IMR-90 (cell line): ENCODE measurements at regions not wholly inside any gene's neighbourhood (a gene's known extent, or its start where the extent isn't known, plus 50 kb on each side); places are given as distances from the start of the nearest gene placed in this dataset.

Experiments used
- ATAC-seq: fragments of 200-7000 bp; cut with Tn5 transposase; 2 replicates; pipeline ENCODE4 v1.9.1; 2020; ENCODE audit warnings: low read depth, mild to moderate bottlenecking, moderate library complexity
- BruUV-seq: library from RNA; stranded (reverse); fragments of 400-500 nt; replicated peaks from 2 replicates; lab custom pipeline; 2021; lab: Mats Ljungman, UMichigan
- CTCF ChIA-PET: fragments of 300-600 bp; formaldehyde crosslinking; extraction: SDS; loops from one replicate; lab custom pipeline; 2021; ENCODE audit warnings: antibody characterized with exemption; lab: Yijun Ruan, JAX
- POLR2A ChIA-PET: fragments of 300-600 bp; sonication (Branson Sonifier 250); formaldehyde crosslinking; loops from one replicate; lab custom pipeline; 2022; ENCODE audit warnings: antibody characterized with exemption; ENCODE audit not compliant: unreplicated experiment; lab: Charles Lee
- DNase-seq: peaks from one replicate; pipeline ENCODE4 v3.0.0; 2013
- H2AFZ ChIP-seq: replicated peaks from 2 replicates; pipeline ENCODE3; 2013; ENCODE audit warnings: low read length, mild to moderate bottlenecking; ENCODE audit not compliant: poor library complexity
- H2AK5ac ChIP-seq: 2 replicates; pipeline ENCODE4 v1.6.1; 2013; ENCODE audit warnings: low read depth, low read length, inconsistent platforms
- H2AK9ac ChIP-seq: replicated peaks from 2 replicates; pipeline ENCODE3; 2013; ENCODE audit warnings: mild to moderate bottlenecking, low read depth, low read length, moderate library complexity; ENCODE audit not compliant: poor library complexity
- H2BK120ac ChIP-seq: 2 replicates; pipeline ENCODE4 v1.6.1; 2013; ENCODE audit warnings: low read depth, low read length, inconsistent platforms
- H2BK15ac ChIP-seq: 3 replicates; pipeline ENCODE4 v1.6.1; 2013; ENCODE audit warnings: low read depth, low read length, inconsistent platforms
- H2BK20ac ChIP-seq: 2 replicates; pipeline ENCODE4 v1.6.1; 2013; ENCODE audit warnings: low read depth, mild to moderate bottlenecking, inconsistent platforms, low read length, moderate library complexity
- H2BK5ac ChIP-seq: 2 replicates; pipeline ENCODE4 v1.6.1; 2013; ENCODE audit warnings: mild to moderate bottlenecking, low read depth, low read length, inconsistent platforms; ENCODE audit not compliant: poor library complexity, severe bottlenecking
- H3K14ac ChIP-seq: replicated peaks from 2 replicates; pipeline ENCODE4 v1.6.1; 2013; ENCODE audit warnings: low read depth, low read length, inconsistent platforms
- H3K18ac ChIP-seq: 2 replicates; pipeline ENCODE4 v1.6.1; 2013; ENCODE audit warnings: low read depth, low read length, control low read depth
- H3K23ac ChIP-seq: 2 replicates; pipeline ENCODE4 v1.6.1; 2013; ENCODE audit warnings: low read depth, low read length, inconsistent platforms
- H3K27ac ChIP-seq: 2 replicates; pipeline ENCODE4 v1.5.1; 2013; ENCODE audit warnings: mild to moderate bottlenecking, control low read depth, low read length; ENCODE audit not compliant: insufficient read depth
- H3K27me3 ChIP-seq: 2 replicates; pipeline ENCODE4 v1.6.1; 2013; ENCODE audit warnings: low read length; ENCODE audit not compliant: control insufficient read depth, insufficient read depth
- H3K36me3 ChIP-seq: 2 replicates; pipeline ENCODE4 v1.6.1; 2013; ENCODE audit warnings: low read length, mixed read lengths; ENCODE audit not compliant: control insufficient read depth, insufficient read depth
- H3K4ac ChIP-seq: 2 replicates; pipeline ENCODE4 v1.6.1; 2013; ENCODE audit warnings: low read depth, low read length, inconsistent platforms
- H3K4me1 ChIP-seq: 2 replicates; pipeline ENCODE4 v1.6.1; 2013; ENCODE audit warnings: low read length, mixed read lengths; ENCODE audit not compliant: control insufficient read depth, insufficient read depth
- H3K4me2 ChIP-seq: 2 replicates; pipeline ENCODE4 v1.6.1; 2013; ENCODE audit warnings: low read depth, mild to moderate bottlenecking, control low read depth, low read length, moderate library complexity
- H3K4me3 ChIP-seq: 2 replicates; pipeline ENCODE4 v1.5.1; 2013; ENCODE audit warnings: low read depth, mild to moderate bottlenecking, control low read depth, low read length, moderate library complexity; ENCODE audit not compliant: insufficient read depth
- H3K56ac ChIP-seq: 2 replicates; pipeline ENCODE4 v1.6.1; 2013; ENCODE audit warnings: low read length, inconsistent platforms; ENCODE audit not compliant: insufficient read depth; ENCODE audit errors: extremely low read depth
- H3K79me1 ChIP-seq, 2 experiments: 2 replicates each; pipeline ENCODE4 v1.6.1; 2013; ENCODE audit warnings: low read length in 2 of 2, inconsistent platforms in 1 of 2, low read depth in 1 of 2
- H3K9ac ChIP-seq: 2 replicates; pipeline ENCODE4 v1.6.1; 2013; ENCODE audit warnings: low read depth, low read length, control low read depth
- H3K9me1 ChIP-seq: 2 replicates; pipeline ENCODE4 v1.6.1; 2013; ENCODE audit warnings: low read length, inconsistent platforms; ENCODE audit not compliant: insufficient read depth
- H3K9me3 ChIP-seq: 2 replicates; pipeline ENCODE4 v1.6.1; 2013; ENCODE audit warnings: low read length; ENCODE audit not compliant: control insufficient read depth, insufficient read depth
- H4K20me1 ChIP-seq: 2 replicates; pipeline ENCODE4 v1.6.1; 2013; ENCODE audit warnings: low read length, inconsistent platforms; ENCODE audit not compliant: insufficient read depth
- H4K5ac ChIP-seq: 2 replicates; pipeline ENCODE4 v1.6.1; 2013; ENCODE audit warnings: mild to moderate bottlenecking, low read depth, low read length, control low read depth
- H4K8ac ChIP-seq, 2 experiments: 2 replicates each; pipeline ENCODE4 v1.6.1; 2013; ENCODE audit warnings: low read depth in 2 of 2, low read length in 2 of 2, control low read depth in 1 of 2, inconsistent platforms in 1 of 2
- H4K91ac ChIP-seq: 2 replicates; pipeline ENCODE4 v1.6.1; 2013; ENCODE audit warnings: low read depth, low read length, inconsistent platforms; ENCODE audit not compliant: insufficient read depth
- BHLHE40 ChIP-seq: fragments of 150-350 bp; IDR thresholded peaks from 2 replicates; pipeline ENCODE4 v1.6.1; 2016; ENCODE audit warnings: mild to moderate bottlenecking, low read depth, low read length
- CHD1 ChIP-seq: IDR thresholded peaks from 2 replicates; pipeline ENCODE4 v1.6.1; 2012; ENCODE audit warnings: low read depth, low read length, improper control_type of control experiment
- ELK1 ChIP-seq: fragments of 150-350 bp; IDR thresholded peaks from 2 replicates; pipeline ENCODE4 v1.6.1; 2016; ENCODE audit warnings: low read depth, mild to moderate bottlenecking, low read length, moderate library complexity, borderline replicate concordance
- FOS ChIP-seq: fragments of 150-350 bp; IDR thresholded peaks from 2 replicates; pipeline ENCODE4 v1.6.1; 2016; ENCODE audit warnings: low read depth, low read length
- MAZ ChIP-seq: IDR thresholded peaks from 2 replicates; pipeline ENCODE4 v1.6.1; 2012; ENCODE audit warnings: low read depth, mild to moderate bottlenecking, low read length, improper control_type of control experiment, moderate library complexity, borderline replicate concordance
- MXI1 ChIP-seq: IDR thresholded peaks from 2 replicates; pipeline ENCODE4 v1.6.1; 2012; ENCODE audit warnings: low read depth, mild to moderate bottlenecking, low read length, moderate library complexity, borderline replicate concordance
- NFE2L2 ChIP-seq: fragments of 150-350 bp; IDR thresholded peaks from 2 replicates; pipeline ENCODE4 v1.6.1; 2016; ENCODE audit warnings: low read depth, mild to moderate bottlenecking, low read length
- RAD21 ChIP-seq: IDR thresholded peaks from 2 replicates; pipeline ENCODE4 v1.6.1; 2012; ENCODE audit warnings: low read length, improper control_type of control experiment
- RFX5 ChIP-seq: IDR thresholded peaks from 2 replicates; pipeline ENCODE4 v1.8.0; 2012; ENCODE audit warnings: low read depth, mild to moderate bottlenecking, low read length, moderate library complexity
- SMC3 ChIP-seq: fragments of 150-350 bp; IDR thresholded peaks from 2 replicates; pipeline ENCODE4 v1.6.1; 2016; ENCODE audit warnings: low read depth, mild to moderate bottlenecking, antibody characterized with exemption, low read length, moderate library complexity
- USF2 ChIP-seq: fragments of 150-350 bp; IDR thresholded peaks from 2 replicates; pipeline ENCODE4 v1.6.1; 2017; ENCODE audit warnings: mild to moderate bottlenecking, antibody characterized with exemption, low read length, low read depth
- whole genome bisulfite sequencing, 2 experiments: methylation state at CpG; one replicate each; pipeline versions ENCODE4 v1.1.5 to v1.1.7; 2013; ENCODE audit warnings: missing lambda C conversion rate in 2 of 2; ENCODE audit not compliant: insufficient read length in 1 of 2; ENCODE audit errors: extremely low coverage in 2 of 2; 5-methylcytosine and 5-hydroxymethylcytosine counted together
- dilution Hi-C: fragments of 300-500 bp; cut with HindIII; formaldehyde crosslinking; loops from one replicate; pipeline ENCODE4 v1.14.3; 2018; ENCODE audit warnings: low sequenced_read_pairs; ENCODE audit not compliant: unreplicated experiment
- in situ Hi-C: fragments of 300-500 bp; cut with MboI; formaldehyde crosslinking; loops from 3 replicates; pipeline ENCODE4 v1.14.3; 2019; ENCODE audit warnings: low sequenced_read_pairs, inconsistent platforms, mixed read lengths
- intact Hi-C: fragments of 100-400 bp; cut with micrococcal nuclease; formaldehyde crosslinking; loops from 2 replicates; pipeline ENCODE4 v1.10.0; 2022

GRCh38 chr14:85295318-85295717 is 234.6 kb upstream of the FLRT2 start:
- Histone ChIP-seq H3K4me3 (no peak overlapping the region), H4K20me1 (no peaks in the 10 kb centered on the region), H3K4me1 (no peaks in the 10 kb centered on the region), H3K18ac (no peak overlapping the region), H4K91ac (no peak overlapping the region), H3K56ac (no peak overlapping the region), H3K4me2 (no peak overlapping the region), H2BK5ac (no peak overlapping the region), H3K9me3 (peaks cover 3% of the 10 kb centered on the region; the same call in 1 of the 2 replicates), H3K9me1 (no peaks in the 10 kb centered on the region), H3K79me1 (no peaks in the 10 kb centered on the region), H2AK9ac (no peak overlapping the region), H4K8ac (no peak overlapping the region), H3K23ac (no peak overlapping the region), H2AK5ac (no peak overlapping the region), H3K4ac (no peak overlapping the region), H3K9ac (no peak overlapping the region), H2BK15ac (no peak overlapping the region), H3K27ac (no peak overlapping the region), H3K14ac (no peak overlapping the region), H3K36me3 (no peaks in the 10 kb centered on the region), H2BK120ac (no peak overlapping the region), H4K5ac (no peak overlapping the region), H2BK20ac (no peak overlapping the region), H2AFZ (no peak overlapping the region), H3K27me3 (no peaks in the 10 kb centered on the region)
- dilution Hi-C loops (no loop called here), intact Hi-C loops (no loop called here), in situ Hi-C loops (no loop called here)
- DNase-seq (no peak), ATAC-seq (no peak)
- BruUV-seq, result no TSS peak
- ChIA-PET CTCF (no interaction called here), POLR2A (no interaction called here)
- TF ChIP-seq ELK1 (no peak), NFE2L2 (no peak), RFX5 (no peak), MXI1 (no peak), CHD1 (no peak), SMC3 (no peak), USF2 (no peak), RAD21 (no peak), MAZ (no peak), FOS (no peak), BHLHE40 (no peak)
- WGBS, 2 experiments, result no CpG with 5 or more reads among the region's 1 CpG
